OCI-M2 (cell line): ENCODE measurements at regions not wholly inside any gene's neighbourhood (a gene's known extent, or its start where the extent isn't known, plus 50 kb on each side); places are given as distances from the start of the nearest gene placed in this dataset.

ENCODE experiments used
- DNase-seq: peaks from one replicate; lab custom pipeline; 2025; ENCODE audit not compliant: unreplicated experiment; lab: John Stamatoyannopoulos, UW

GRCh38 chr2:71938108-71938507, 209.6 kb downstream of the CYP26B1 start:
- no peak for DNase-seq

DNA sequence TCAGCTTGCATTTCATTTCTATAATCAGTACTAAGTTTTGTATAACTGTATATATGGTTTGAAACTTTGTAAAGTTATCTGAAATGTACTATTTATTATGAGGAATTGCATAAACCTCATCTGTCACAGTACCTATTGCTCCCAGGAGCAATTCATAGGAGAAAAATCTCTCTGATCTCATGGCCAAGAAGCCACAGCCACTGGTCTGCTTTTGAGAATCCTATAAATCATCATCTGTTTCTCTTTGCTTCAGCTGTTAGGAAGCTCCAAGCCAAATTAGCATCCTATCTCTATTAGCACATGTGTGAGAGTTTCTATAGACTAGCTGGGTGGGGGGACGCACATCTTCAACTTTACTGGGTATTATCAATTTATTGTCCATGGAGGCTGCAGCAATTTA, 210.3 kb downstream of the CYP26B1 start:
- no peak for DNase-seq

GRCh38 chr2:71936076-71937030, 211.3 kb downstream of the CYP26B1 start:
- DNase-seq = no peak

GRCh38 chr2:71935262-71935848, 212.3 kb downstream of the CYP26B1 start:
- no peak for DNase-seq

DNA sequence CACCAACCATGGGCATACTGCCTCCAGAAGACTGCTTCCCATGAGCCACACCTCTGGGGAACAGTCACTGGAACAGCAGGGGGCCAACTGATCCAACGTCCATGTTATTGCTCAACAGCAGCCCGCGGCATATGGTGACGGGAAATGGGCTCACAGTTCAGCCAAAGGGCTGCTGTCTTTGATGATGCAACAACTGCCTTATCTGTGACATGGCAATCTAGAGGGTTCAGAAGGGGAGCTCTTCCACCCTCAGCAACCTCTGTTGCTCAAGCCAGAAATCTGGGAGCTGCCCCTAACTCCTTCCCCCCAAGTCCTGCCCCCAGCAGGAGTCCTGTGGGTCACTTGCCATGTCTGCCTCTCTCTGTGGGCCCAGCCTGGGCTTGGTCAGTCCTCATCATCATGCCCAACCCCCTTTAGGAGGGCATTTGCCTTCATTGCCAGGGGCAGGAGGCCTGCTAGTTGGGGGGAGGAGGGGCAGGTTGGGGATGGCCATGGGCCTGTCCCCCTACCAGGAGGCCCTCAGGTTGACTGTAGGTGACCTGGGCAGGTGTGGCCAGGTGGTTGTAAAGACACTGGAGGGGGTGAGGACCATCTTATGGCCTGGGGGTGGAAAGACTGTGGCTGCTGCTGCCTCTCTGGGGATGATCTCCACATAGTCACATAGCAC, 212.9 kb downstream of the CYP26B1 start:
- no peak for DNase-seq

GRCh38 chr2:71934320-71934593, 213.4 kb downstream of the CYP26B1 start:
- DNase-seq = no peak

- no peak for DNase-seq
Observed at GRCh38 chr2:71933467-71934319, 214.0 kb downstream of the CYP26B1 start.

- DNase-seq = no peak
Observed at GRCh38 chr2:71932780-71933466, 214.7 kb downstream of the CYP26B1 start.

DNA sequence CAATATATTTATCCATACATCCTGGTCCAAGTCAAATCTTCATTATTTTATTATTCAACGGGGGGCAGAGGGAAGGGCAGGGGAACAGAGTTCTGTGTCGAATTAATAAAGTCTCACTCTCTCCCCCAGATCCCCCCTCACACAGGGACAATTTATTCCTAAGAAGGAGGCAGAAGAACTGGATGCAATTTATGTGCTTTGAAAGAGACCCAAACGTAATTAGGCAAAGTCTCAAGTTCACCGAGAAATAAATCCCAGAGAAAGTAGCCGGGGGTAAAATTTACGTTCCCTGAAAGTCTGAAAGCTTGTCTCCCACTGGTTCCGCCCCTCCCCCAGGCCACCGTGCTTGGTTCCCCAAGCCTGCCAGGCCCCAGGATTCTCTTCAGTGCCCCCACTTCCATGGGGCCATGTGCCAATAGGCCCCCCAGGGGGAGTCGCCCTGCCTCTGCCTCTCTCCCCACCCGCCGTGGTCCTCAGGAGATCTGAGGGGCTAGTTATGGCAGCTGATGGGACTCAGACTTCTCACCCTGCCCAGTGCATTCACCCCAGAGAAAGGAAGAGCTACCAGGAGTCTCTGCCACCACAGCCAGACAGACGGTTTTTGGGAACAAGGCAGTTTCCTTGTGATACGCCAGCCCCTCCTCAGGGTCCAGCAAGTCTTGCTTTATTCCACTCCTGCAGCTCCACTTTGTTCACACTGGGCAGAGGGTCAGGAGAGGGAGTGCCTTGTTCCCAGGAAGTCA, 215.5 kb downstream of the CYP26B1 start:
- DNase-seq = no peak

- no peak for DNase-seq
Observed at GRCh38 chr2:71930049-71930681, 217.5 kb downstream of the CYP26B1 start.

GRCh38 chr2:71929482-71929772, 218.2 kb downstream of the CYP26B1 start:
- no peak for DNase-seq

- DNase-seq = no peak
Observed at GRCh38 chr2:71928734-71929481, 218.8 kb downstream of the CYP26B1 start.

- DNase-seq = no peak
Observed at GRCh38 chr2:71927757-71928715, 219.6 kb downstream of the CYP26B1 start.

- no peak for DNase-seq
Observed at GRCh38 chr2:71926876-71927756, 220.5 kb downstream of the CYP26B1 start.

GRCh38 chr2:71926089-71926447, 221.6 kb downstream of the CYP26B1 start:
- no peak for DNase-seq

GRCh38 chr2:71925268-71926088, 222.2 kb downstream of the CYP26B1 start:
- no peak for DNase-seq
